T-helper 17 cell (primary cell): ENCODE measurements at regions not wholly inside any gene's neighbourhood (a gene's known extent, or its start where the extent isn't known, plus 50 kb on each side); places are given as distances from the start of the nearest gene placed in this dataset.
"Not testable (repeated sequence)": the region's sequence is repeated elsewhere in the genome, so short reads cannot be mapped to it uniquely, and the experiment has no call there.

Experiments used
- ATAC-seq: fragments of 150-1000 bp; cut with Tn5 transposase; 2 replicates; pipeline ENCODE4 v1.10.0; 2021; ENCODE audit warnings: mild to moderate bottlenecking, moderate library complexity
- DNase-seq, 3 donors: peaks; one replicate each; pipeline versions ENCODE4 v3.0.0 to v3.0.0-alpha.2; 2020 to 2021
- H3K9me3 ChIP-seq: one replicate; pipeline ENCODE4 v1.7.0; 2013; ENCODE audit warnings: low read length, mild to moderate bottlenecking; ENCODE audit not compliant: control insufficient read depth, poor library complexity, severe bottlenecking
- H3K27ac Mint-ChIP-seq: one replicate; pipeline ENCODE4 v1.8.0; 2022; ENCODE audit warnings: mild to moderate bottlenecking, moderate library complexity, mixed read lengths
- H3K27me3 Mint-ChIP-seq: one replicate; pipeline ENCODE4 v1.8.0; 2022; ENCODE audit warnings: mixed read lengths
- H3K36me3 Mint-ChIP-seq: one replicate; pipeline ENCODE4 v1.8.0; 2022; ENCODE audit warnings: low read depth, mixed read lengths
- H3K4me1 Mint-ChIP-seq: one replicate; pipeline ENCODE4 v1.8.0; 2022; ENCODE audit warnings: mild to moderate bottlenecking, mixed read lengths
- H3K4me3 Mint-ChIP-seq: one replicate; pipeline ENCODE4 v1.8.0; 2022; ENCODE audit warnings: mild to moderate bottlenecking, moderate library complexity, mixed read lengths

DNA sequence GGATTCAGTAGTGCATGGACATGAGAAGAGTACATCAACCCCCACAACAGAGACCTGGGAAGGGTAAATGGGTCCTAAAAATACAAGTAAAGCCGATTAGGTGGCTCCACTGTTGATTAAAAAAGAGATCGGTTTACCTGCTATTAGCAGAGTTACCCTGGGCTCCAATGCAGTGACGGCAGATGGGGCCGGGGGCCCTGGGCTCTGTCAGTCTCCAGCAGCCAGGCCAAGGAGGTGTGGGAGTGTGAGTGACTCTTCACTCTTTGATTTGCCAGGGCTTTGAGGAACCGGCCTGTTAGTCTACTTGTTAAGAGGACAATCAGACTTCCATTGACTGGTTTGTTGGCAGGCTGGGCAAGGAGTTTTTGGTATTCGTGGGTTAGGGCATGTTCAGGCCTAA lies 1368.7 kb downstream of the UQCRFS1 start:
- H3K36me3 Mint-ChIP-seq, result peaks cover 2% of the 10 kb centered on the region
- no peak overlapping the region for H3K27ac Mint-ChIP-seq
- DNase-seq (no peak), ATAC-seq (no peak)
- H3K4me1 Mint-ChIP-seq, result no peaks in the 10 kb centered on the region
- no peaks in the 10 kb centered on the region for H3K27me3 Mint-ChIP-seq
- H3K9me3 ChIP-seq, result peaks cover 4% of the 10 kb centered on the region
- no peak overlapping the region for H3K4me3 Mint-ChIP-seq

- H3K4me3 Mint-ChIP-seq, result no peak overlapping the region
- H3K4me1 Mint-ChIP-seq, result no peaks in the 10 kb centered on the region
- H3K27ac Mint-ChIP-seq, result no peak overlapping the region
- H3K36me3 Mint-ChIP-seq, result peaks cover 2% of the 10 kb centered on the region
- H3K9me3 ChIP-seq, result peaks cover 4% of the 10 kb centered on the region
- DNase-seq (no peak), ATAC-seq (no peak)
- H3K27me3 Mint-ChIP-seq, result no peaks in the 10 kb centered on the region
These were observed 1369.1 kb downstream of the UQCRFS1 start for GRCh38 chr19:27843861-27844260.

GRCh38 chr19:27833031-27833430 lies 1379.9 kb downstream of the UQCRFS1 start:
- H3K36me3 Mint-ChIP-seq, result no peaks in the 10 kb centered on the region

GRCh38 chr19:27828829-27829228 lies 1384.1 kb downstream of the UQCRFS1 start:
- peaks cover 4% of the 10 kb centered on the region for H3K36me3 Mint-ChIP-seq
- no peaks in the 10 kb centered on the region for H3K27me3 Mint-ChIP-seq
- no peak for ATAC-seq
- no peak overlapping the region for H3K27ac Mint-ChIP-seq
- DNase-seq, result no peak
- no peaks in the 10 kb centered on the region for H3K9me3 ChIP-seq
- no peak overlapping the region for H3K4me3 Mint-ChIP-seq
- H3K4me1 Mint-ChIP-seq, result no peaks in the 10 kb centered on the region

More at GRCh38 chr19:27833031-27833430, 1379.9 kb downstream of the UQCRFS1 start:
- H3K4me1 Mint-ChIP-seq, result no peaks in the 10 kb centered on the region
- H3K27me3 Mint-ChIP-seq, result no peaks in the 10 kb centered on the region
- H3K4me3 Mint-ChIP-seq, result no peak overlapping the region
- H3K27ac Mint-ChIP-seq, result no peak overlapping the region
- no peaks in the 10 kb centered on the region for H3K9me3 ChIP-seq
- no peak for ATAC-seq
- no peak for DNase-seq

DNA sequence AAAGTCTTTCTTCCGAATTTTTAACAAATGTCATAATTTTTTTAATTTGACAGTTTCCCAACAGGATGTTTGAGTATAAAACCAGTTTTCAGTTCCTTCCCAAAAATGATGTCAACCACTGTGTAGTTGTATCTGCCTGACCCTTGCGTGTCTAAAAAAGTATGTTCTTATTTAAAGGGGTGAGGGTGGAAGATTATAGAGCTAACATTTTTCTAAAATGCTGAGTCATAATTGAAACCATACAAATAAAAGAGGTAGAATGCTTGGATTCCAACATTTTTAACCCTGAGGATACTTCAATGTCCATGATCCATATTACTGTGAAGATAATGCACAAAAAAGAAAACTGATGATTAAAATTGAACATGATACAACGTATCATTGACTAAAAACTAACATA lies 1388.8 kb downstream of the UQCRFS1 start:
- no peak for DNase-seq
- Mint-ChIP-seq H3K4me1 (no peaks in the 10 kb centered on the region), H3K27me3 (no peaks in the 10 kb centered on the region), H3K36me3 (peaks cover 4% of the 10 kb centered on the region), H3K4me3 (no peak overlapping the region), H3K27ac (no peak overlapping the region)
- no peak for ATAC-seq
- H3K9me3 ChIP-seq, result no peaks in the 10 kb centered on the region

DNA sequence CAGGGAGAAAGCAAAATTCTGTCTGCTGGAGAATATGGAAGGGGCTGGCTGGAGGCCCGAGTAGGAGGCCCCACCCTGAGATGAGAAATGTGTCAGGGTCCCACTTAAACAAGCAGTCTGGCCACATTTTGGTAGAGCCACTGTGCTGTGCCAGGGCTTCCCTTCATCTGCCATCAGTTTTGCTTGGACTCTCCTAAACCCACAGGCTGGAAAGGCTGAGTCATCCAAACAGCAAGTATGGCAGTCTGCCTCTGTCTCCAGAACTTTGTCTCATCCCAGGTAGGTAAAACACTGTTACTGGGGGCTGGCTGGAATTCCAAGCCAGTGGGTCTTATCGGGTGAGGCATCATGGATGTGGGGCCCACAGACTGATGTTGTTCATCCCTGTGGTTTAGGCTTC lies 1390.6 kb downstream of the UQCRFS1 start:
- ATAC-seq (no peak), DNase-seq (no peak)
- H3K36me3 Mint-ChIP-seq, result no peaks in the 10 kb centered on the region
- no peaks in the 10 kb centered on the region for H3K4me1 Mint-ChIP-seq
- H3K9me3 ChIP-seq, result no peaks in the 10 kb centered on the region
- H3K27ac Mint-ChIP-seq, result no peak overlapping the region
- no peak overlapping the region for H3K4me3 Mint-ChIP-seq
- H3K27me3 Mint-ChIP-seq, result no peaks in the 10 kb centered on the region

GRCh38 chr19:27821418-27822018 lies 1391.4 kb downstream of the UQCRFS1 start:
- H3K27ac Mint-ChIP-seq, result no peak overlapping the region
- no peaks in the 10 kb centered on the region for H3K27me3 Mint-ChIP-seq
- ATAC-seq (no peak), DNase-seq (no peak)
- H3K4me1 Mint-ChIP-seq, result no peaks in the 10 kb centered on the region
- no peaks in the 10 kb centered on the region for H3K36me3 Mint-ChIP-seq
- H3K4me3 Mint-ChIP-seq, result no peak overlapping the region
- no peaks in the 10 kb centered on the region for H3K9me3 ChIP-seq

- H3K4me1 Mint-ChIP-seq, result no peaks in the 10 kb centered on the region
- H3K27me3 Mint-ChIP-seq, result no peaks in the 10 kb centered on the region
- no peaks in the 10 kb centered on the region for H3K9me3 ChIP-seq
- H3K36me3 Mint-ChIP-seq, result no peaks in the 10 kb centered on the region
- no peak overlapping the region for H3K27ac Mint-ChIP-seq
- DNase-seq (no peak), ATAC-seq (no peak)
- H3K4me3 Mint-ChIP-seq, result no peak overlapping the region
These were observed 1397.0 kb downstream of the UQCRFS1 start for GRCh38 chr19:27815985-27816384.

- ATAC-seq, H3K4me3 Mint-ChIP-seq, H3K4me1 Mint-ChIP-seq, DNase-seq, H3K27ac Mint-ChIP-seq, H3K36me3 Mint-ChIP-seq, H3K9me3 ChIP-seq, H3K27me3 Mint-ChIP-seq: not testable (repeated sequence)
These were observed 1398.1 kb downstream of the UQCRFS1 start for GRCh38 chr19:27814834-27815233.

GRCh38 chr19:27814274-27814673 lies 1398.7 kb downstream of the UQCRFS1 start:
- ATAC-seq, H3K4me3 Mint-ChIP-seq, H3K36me3 Mint-ChIP-seq, H3K9me3 ChIP-seq, H3K27ac Mint-ChIP-seq, H3K4me1 Mint-ChIP-seq, DNase-seq, H3K27me3 Mint-ChIP-seq: not testable (repeated sequence)

DNA sequence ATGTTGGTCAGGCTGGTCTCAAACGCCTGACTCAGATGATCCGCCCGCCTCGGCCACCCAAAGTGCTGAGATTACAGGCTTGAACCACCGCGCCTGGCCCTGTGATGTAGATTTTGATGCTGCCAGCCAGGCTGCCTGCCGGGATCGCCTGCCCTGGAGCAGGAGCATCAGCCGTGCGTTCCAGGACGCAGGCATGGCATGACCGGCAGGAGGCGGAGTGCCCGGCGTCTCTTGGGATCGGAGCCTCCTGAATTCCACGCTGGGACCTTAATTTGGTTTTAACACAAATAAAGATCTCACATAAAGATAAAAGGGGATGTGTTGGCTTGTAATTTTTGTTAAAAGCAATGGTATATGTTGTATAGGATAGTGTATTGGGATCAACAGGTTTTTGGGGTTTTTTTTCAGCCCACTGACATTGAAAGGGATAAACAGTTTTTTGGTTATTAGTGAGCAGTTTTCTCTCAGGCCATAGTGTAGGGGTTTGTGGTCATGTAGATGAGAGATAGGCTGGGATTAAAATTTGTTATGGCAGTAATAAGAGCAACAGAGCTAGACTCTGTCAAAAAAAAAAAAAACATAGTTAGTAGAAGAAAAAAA lies 1406.4 kb downstream of the UQCRFS1 start:
- Mint-ChIP-seq H3K36me3 (peaks cover 6% of the 10 kb centered on the region), H3K27me3 (no peaks in the 10 kb centered on the region), H3K27ac (peak overlapping the region; percentile 27), H3K4me3 (no peak overlapping the region), H3K4me1 (peaks cover 3% of the 10 kb centered on the region)
- ATAC-seq, result no peak
- no peaks in the 10 kb centered on the region for H3K9me3 ChIP-seq
- no peak for DNase-seq

DNA sequence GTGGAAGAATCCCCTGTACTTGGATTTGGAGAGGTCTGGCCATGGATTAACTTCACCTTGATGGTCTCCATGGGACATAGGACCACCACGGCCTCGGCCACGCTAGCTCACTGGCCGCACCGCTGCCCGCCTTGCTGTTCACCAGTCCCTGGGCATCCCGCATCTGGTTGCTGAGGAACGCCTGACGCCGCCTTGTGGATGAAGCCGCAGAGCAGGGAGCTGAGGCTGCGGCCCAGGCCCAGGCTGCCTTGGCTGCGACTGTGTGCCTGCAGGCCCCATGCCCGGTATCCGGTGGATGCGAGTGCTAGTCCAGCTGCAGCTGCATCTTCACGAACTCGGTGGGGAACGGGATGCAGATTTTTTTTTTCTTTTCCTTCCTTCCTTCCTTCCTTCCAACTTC lies 1407.1 kb downstream of the UQCRFS1 start:
- DNase-seq (no peak), ATAC-seq (no peak)
- Mint-ChIP-seq H3K27me3 (no peaks in the 10 kb centered on the region), H3K27ac (no peak overlapping the region), H3K4me1 (peaks cover 3% of the 10 kb centered on the region), H3K36me3 (peaks cover 6% of the 10 kb centered on the region), H3K4me3 (no peak overlapping the region)
- no peaks in the 10 kb centered on the region for H3K9me3 ChIP-seq

DNA sequence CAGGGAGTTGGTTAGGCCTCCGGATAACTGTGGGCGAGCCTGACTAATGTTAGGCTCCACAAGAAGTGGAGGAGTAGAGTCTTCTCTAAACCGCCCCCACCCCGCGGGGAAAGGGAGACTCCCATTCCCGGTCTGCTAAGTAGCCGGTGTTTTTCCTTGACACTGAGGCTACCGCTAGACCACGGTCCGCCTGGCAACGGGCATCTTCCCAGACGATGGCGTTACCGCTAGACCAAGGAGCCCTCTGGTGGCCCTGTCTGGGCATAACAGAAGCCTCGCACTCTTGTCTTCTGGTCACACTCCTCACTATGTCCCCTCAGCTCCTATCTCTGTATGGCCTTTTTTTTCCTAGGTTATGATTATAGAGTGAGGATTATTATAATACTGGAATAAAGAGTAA lies 1410.7 kb downstream of the UQCRFS1 start:
- ATAC-seq, DNase-seq, H3K4me1 Mint-ChIP-seq, H3K27me3 Mint-ChIP-seq, H3K9me3 ChIP-seq, H3K4me3 Mint-ChIP-seq: not testable (repeated sequence)
- H3K36me3 Mint-ChIP-seq, result peaks cover 11% of the 10 kb centered on the region
- peak overlapping the region; percentile 41 for H3K27ac Mint-ChIP-seq

DNA sequence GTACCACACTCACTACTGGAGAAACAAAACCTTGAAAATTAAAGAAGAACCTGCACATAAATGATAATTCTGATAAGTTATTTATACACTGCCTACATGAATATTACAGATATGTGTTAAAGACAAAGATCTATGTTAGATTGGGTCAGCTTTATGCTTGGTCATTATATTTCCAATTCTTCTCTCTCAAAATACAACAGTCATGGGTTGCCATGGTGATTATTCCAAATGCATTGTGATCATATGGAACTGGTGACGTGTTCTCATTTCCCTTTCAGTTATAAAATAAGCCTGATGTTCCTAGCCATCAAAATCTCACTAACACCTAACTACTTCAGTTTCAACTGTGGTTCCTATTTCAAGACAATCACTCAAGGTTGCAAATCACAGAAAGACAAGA lies 1416.4 kb downstream of the UQCRFS1 start:
- no peak overlapping the region for H3K4me3 Mint-ChIP-seq
- ATAC-seq (no peak), DNase-seq (no peak)
- H3K4me1 Mint-ChIP-seq, result peaks cover 20% of the 10 kb centered on the region
- no peaks in the 10 kb centered on the region for H3K27me3 Mint-ChIP-seq
- H3K9me3 ChIP-seq, result no peaks in the 10 kb centered on the region
- peak overlapping the region; percentile 32 for H3K27ac Mint-ChIP-seq
- peaks cover 7% of the 10 kb centered on the region for H3K36me3 Mint-ChIP-seq
